RWPE2 (cell line): ENCODE measurements at regions not wholly inside any gene's neighbourhood (a gene's known extent, or its start where the extent isn't known, plus 50 kb on each side); places are given as distances from the start of the nearest gene placed in this dataset.

ENCODE experiments used
- ATAC-seq: fragments of 200-7000 bp; cut with Tn5 transposase; 3 replicates; pipeline ENCODE4 v1.9.1; 2021; ENCODE audit warnings: low read depth
- DNase-seq: peaks from one replicate; pipeline ENCODE4 v3.0.0-alpha.2; 2020; ENCODE audit warnings: low spot score
- H3K27ac ChIP-seq: fragments of 450-650 bp; 2 replicates; pipeline ENCODE4 v1.5.1; 2017; ENCODE audit warnings: mild to moderate bottlenecking; ENCODE audit not compliant: poor library complexity, severe bottlenecking
- H3K27me3 ChIP-seq: fragments of 250-450 bp; sonication (Bioruptor Pico); 2 replicates; pipeline ENCODE4 v1.5.1; 2021; ENCODE audit warnings: mild to moderate bottlenecking, moderate library complexity; ENCODE audit not compliant: insufficient read depth, poor library complexity, severe bottlenecking
- H3K36me3 ChIP-seq: fragments of 250-450 bp; sonication (Bioruptor Pico); 2 replicates; pipeline ENCODE4 v1.5.1; 2020; ENCODE audit warnings: low read depth, mild to moderate bottlenecking, moderate library complexity
- H3K4me1 ChIP-seq: fragments of 250-450 bp; sonication (Bioruptor Pico); 2 replicates; pipeline ENCODE4 v1.5.1; 2021; ENCODE audit warnings: mild to moderate bottlenecking, moderate library complexity; ENCODE audit not compliant: insufficient read depth, poor library complexity, severe bottlenecking
- H3K4me3 ChIP-seq: fragments of 250-450 bp; sonication (Bioruptor Pico); 2 replicates; pipeline ENCODE4 v1.5.1; 2021; ENCODE audit warnings: mild to moderate bottlenecking, moderate library complexity; ENCODE audit not compliant: severe bottlenecking
- H3K9me3 ChIP-seq: fragments of 250-450 bp; sonication (Bioruptor Pico); 2 replicates; pipeline ENCODE4 v1.5.1; 2021; ENCODE audit warnings: mild to moderate bottlenecking, moderate library complexity; ENCODE audit not compliant: severe bottlenecking
- TF ChIP-seq, protein P1 (sequence below): fragments of 450-650 bp; IDR thresholded peaks from one replicate; pipeline ENCODE4 v1.5.1; 2017; ENCODE audit warnings: mild to moderate bottlenecking, moderate library complexity; ENCODE audit not compliant: poor library complexity, severe bottlenecking

GRCh38 chr6:137602313-137603197 lies 108.4 kb upstream of the OLIG3 start:
- Histone ChIP-seq H3K4me3 (no peak overlapping the region), H3K27ac (no peak overlapping the region), H3K36me3 (no peaks in the 10 kb centered on the region), H3K9me3 (no peaks in the 10 kb centered on the region), H3K27me3 (peaks cover 16% of the 10 kb centered on the region), H3K4me1 (no peaks in the 10 kb centered on the region)
- ATAC-seq (no peak), DNase-seq (no peak)
- TF ChIP-seq, protein P1, sequence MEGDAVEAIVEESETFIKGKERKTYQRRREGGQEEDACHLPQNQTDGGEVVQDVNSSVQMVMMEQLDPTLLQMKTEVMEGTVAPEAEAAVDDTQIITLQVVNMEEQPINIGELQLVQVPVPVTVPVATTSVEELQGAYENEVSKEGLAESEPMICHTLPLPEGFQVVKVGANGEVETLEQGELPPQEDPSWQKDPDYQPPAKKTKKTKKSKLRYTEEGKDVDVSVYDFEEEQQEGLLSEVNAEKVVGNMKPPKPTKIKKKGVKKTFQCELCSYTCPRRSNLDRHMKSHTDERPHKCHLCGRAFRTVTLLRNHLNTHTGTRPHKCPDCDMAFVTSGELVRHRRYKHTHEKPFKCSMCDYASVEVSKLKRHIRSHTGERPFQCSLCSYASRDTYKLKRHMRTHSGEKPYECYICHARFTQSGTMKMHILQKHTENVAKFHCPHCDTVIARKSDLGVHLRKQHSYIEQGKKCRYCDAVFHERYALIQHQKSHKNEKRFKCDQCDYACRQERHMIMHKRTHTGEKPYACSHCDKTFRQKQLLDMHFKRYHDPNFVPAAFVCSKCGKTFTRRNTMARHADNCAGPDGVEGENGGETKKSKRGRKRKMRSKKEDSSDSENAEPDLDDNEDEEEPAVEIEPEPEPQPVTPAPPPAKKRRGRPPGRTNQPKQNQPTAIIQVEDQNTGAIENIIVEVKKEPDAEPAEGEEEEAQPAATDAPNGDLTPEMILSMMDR = no peak

- no peak overlapping the region for H3K27ac ChIP-seq
- no peaks in the 10 kb centered on the region for H3K9me3 ChIP-seq
- no peaks in the 10 kb centered on the region for H3K4me1 ChIP-seq
- no peaks in the 10 kb centered on the region for H3K36me3 ChIP-seq
- H3K27me3 ChIP-seq = peaks cover 4% of the 10 kb centered on the region
- TF ChIP-seq, protein P1 = no peak
- ATAC-seq (no peak), DNase-seq (no peak)
- H3K4me3 ChIP-seq = no peak overlapping the region
Observed at GRCh38 chr6:137610702-137611101, 116.5 kb upstream of the OLIG3 start.

GRCh38 chr6:137623293-137623692 lies 129.1 kb upstream of the OLIG3 start:
- no peaks in the 10 kb centered on the region for H3K9me3 ChIP-seq
- H3K27ac ChIP-seq = no peak overlapping the region
- H3K4me1 ChIP-seq = no peaks in the 10 kb centered on the region
- ATAC-seq (no peak), DNase-seq (no peak)
- H3K27me3 ChIP-seq = no peaks in the 10 kb centered on the region
- H3K4me3 ChIP-seq = no peak overlapping the region
- no peaks in the 10 kb centered on the region for H3K36me3 ChIP-seq
- TF ChIP-seq, protein P1 = no peak

DNA sequence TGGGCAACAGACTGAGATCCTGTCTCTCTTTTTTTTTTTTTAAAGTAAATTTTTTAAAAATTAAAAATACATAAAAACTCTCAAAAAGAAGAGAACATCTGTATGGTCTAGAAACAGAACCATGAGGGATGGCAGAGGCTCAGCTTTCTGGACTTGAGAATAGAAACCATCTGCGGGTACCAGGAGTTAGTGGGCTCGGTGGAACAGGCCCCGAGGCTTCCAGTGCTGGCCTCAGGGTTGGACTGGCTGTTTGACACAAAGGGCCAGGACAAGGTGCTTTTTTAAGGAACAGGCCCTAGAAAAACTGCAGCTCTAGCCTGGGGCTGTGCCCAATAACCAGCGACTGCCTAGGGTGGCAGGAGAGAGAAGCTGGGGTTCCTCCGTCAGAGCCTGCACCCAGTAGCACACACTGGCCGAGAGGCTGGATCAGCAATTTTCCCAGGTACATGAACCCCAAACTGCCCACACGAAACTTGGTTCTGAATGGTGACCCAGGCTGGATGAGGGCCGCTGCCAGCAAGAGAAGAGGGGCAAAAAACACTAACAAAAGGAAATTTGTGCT lies 131.0 kb upstream of the OLIG3 start:
- H3K9me3 ChIP-seq = no peaks in the 10 kb centered on the region
- DNase-seq (no peak), ATAC-seq (no peak)
- no peaks in the 10 kb centered on the region for H3K36me3 ChIP-seq
- H3K27me3 ChIP-seq = no peaks in the 10 kb centered on the region
- H3K4me1 ChIP-seq = no peaks in the 10 kb centered on the region
- no peak overlapping the region for H3K27ac ChIP-seq
- TF ChIP-seq, protein P1 = no peak
- H3K4me3 ChIP-seq = no peak overlapping the region

DNA sequence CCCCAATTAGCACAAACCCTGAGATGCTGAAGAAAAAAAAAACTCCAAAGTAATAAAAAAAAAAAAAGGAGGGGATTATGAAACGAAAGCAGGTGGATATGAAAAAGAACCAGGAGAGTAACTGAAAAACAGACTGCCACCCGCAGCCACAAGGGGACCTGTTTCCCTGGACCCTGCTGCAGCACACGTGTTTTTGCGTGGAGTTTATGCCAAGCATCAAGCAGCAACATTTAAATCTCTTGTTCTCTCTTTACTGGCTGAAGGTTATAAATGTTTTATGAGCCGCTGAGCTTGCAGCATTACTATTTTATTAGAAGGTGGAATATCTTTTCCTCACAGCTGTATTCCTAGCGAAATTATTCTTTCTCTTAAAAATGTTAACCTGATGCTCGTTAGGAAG lies 131.6 kb upstream of the OLIG3 start:
- Histone ChIP-seq H3K4me3 (no peak overlapping the region), H3K27me3 (no peaks in the 10 kb centered on the region), H3K27ac (no peak overlapping the region), H3K4me1 (no peaks in the 10 kb centered on the region), H3K36me3 (no peaks in the 10 kb centered on the region), H3K9me3 (no peaks in the 10 kb centered on the region)
- TF ChIP-seq, protein P1 = no peak
- ATAC-seq = no peak
- no peak for DNase-seq
